ENCODE measurements at regions not wholly inside any gene's neighbourhood (a gene's known extent, or its start where the extent isn't known, plus 50 kb on each side); places are given as distances from the start of the nearest gene placed in this dataset.

DNA sequence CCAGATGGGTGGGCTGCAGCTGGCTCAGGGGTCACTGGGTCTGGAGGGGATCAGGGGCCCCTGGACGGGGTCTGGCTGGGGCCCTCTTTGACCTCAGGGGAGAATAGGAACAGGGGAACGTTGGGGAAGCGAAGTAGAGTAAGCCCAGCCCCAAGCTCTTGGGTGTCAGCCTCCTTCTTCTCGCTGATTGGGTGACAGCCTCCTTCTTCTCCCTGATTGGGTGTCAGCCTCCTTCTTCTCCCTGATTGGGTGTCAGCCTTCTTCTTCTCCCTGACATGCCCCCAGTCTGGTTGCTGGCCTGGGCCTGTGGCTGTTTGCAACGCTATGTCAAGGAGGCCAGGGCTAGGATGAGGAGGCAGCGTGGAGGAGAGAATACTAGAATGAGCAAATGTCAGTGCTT lies 76.7 kb upstream of the CASZ1 start:
- in situ Hi-C loops (cut with MboI; ENCODE audit: low sequenced_read_pairs in 4 of 4) (loop anchor here in 1 of 4 donors (10.0 kb wide), 1 partner anchor 378 kb away; no protein-coding TSS in a partner anchor), intact Hi-C loops (cut with DNase I; ENCODE audit: low total_unique reads) (no loop called here)
- Histone ChIP-seq H3K36me3 (no peaks in the 10 kb centered on the region), H3K4me1 (no peaks in the 10 kb centered on the region), H3K27ac (no peak overlapping the region), H3K9me3 (no peaks in the 10 kb centered on the region), H3K27me3 (no peaks in the 10 kb centered on the region), H3K4me3 (no peak overlapping the region)
- ATAC-seq (no peak), DNase-seq (no peak)
- TF ChIP-seq POLR2A (IDR thresholded peaks at IDR 0.05), result no peak
- TF ChIP-seq, protein P1, sequence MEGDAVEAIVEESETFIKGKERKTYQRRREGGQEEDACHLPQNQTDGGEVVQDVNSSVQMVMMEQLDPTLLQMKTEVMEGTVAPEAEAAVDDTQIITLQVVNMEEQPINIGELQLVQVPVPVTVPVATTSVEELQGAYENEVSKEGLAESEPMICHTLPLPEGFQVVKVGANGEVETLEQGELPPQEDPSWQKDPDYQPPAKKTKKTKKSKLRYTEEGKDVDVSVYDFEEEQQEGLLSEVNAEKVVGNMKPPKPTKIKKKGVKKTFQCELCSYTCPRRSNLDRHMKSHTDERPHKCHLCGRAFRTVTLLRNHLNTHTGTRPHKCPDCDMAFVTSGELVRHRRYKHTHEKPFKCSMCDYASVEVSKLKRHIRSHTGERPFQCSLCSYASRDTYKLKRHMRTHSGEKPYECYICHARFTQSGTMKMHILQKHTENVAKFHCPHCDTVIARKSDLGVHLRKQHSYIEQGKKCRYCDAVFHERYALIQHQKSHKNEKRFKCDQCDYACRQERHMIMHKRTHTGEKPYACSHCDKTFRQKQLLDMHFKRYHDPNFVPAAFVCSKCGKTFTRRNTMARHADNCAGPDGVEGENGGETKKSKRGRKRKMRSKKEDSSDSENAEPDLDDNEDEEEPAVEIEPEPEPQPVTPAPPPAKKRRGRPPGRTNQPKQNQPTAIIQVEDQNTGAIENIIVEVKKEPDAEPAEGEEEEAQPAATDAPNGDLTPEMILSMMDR (IDR thresholded peaks at IDR 0.05 in 4 of 5, conservative IDR thresholded peaks at IDR 0.05 in 1 of 5), result no peak

DNA sequence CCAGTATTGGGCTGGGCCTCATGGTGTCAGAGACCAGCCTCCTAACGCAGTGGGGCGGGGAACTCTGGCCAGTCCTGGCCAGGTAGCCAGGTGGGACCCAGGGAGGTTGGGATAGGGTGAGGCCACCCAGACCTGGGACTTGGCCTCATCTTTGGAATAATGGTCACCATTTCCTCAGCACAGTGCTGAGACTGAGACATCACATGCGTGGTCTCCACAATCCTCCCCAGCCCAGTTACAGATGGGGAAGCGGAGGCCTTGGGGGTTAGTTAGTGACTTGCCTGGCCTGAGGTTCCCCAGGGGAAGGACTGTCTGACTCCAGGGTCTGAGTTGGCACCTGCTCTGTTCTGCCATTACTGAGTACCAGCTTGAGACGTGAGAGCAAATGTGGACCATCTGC lies 77.9 kb upstream of the CASZ1 start:
- no peaks in the 10 kb centered on the region for H3K27me3 ChIP-seq
- intact Hi-C loops (cut with DNase I; ENCODE audit: low total_unique reads) (no loop called here), in situ Hi-C loops (cut with MboI; ENCODE audit: low sequenced_read_pairs in 4 of 4) (loop anchor here in 1 of 4 donors (10.0 kb wide), 1 partner anchor 380 kb away; no protein-coding TSS in a partner anchor)
- H3K27ac ChIP-seq, result no peak overlapping the region
- H3K36me3 ChIP-seq, result no peaks in the 10 kb centered on the region
- H3K9me3 ChIP-seq, result no peaks in the 10 kb centered on the region
- no peak overlapping the region for H3K4me3 ChIP-seq
- no peak for TF ChIP-seq POLR2A (IDR thresholded peaks at IDR 0.05)
- TF ChIP-seq, protein P1 (IDR thresholded peaks at IDR 0.05 in 4 of 5, conservative IDR thresholded peaks at IDR 0.05 in 1 of 5), result no peak
- ATAC-seq (no peak), DNase-seq (no peak)
- H3K4me1 ChIP-seq, result no peaks in the 10 kb centered on the region

DNA sequence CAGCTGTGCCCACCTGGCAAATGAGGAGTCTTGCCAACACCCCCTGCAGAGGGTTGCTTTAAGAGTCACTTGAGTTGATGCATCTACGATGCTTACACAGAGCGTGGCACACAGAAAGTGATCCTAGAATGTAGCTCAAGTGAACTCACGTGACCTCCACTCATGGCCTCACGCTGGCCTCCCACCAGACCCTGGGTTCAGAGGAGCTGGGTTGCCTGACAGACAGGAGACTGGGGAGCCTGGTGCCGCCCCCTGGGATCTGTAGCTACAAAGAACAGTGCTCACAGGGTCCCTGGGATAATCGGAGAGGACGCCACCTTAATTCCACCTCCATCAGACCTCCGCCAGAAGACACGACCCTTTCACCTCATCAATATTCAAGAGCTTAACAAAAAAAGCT lies 81.4 kb upstream of the CASZ1 start:
- intact Hi-C loops (cut with DNase I; ENCODE audit: low total_unique reads), result no loop called here
- no peak for DNase-seq

DNA sequence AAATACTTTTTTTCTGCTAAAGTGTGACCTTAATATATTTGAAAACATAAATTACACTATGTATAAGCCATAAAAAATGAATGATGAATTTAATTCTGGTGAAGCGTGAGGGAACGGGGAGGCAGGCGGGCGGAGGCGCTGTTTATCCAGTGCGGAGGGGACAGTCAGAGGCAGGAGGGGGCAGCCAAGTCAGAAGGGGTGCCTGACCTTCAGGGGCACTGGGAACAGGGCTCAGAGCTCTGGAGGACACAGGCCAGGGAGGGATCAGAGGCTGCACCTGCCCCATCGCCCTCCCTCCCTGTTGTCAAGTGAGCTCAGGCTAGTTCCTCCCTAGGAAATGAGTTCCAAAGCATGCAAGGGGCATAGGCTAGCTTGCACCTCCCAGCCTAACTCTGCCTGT lies 82.0 kb upstream of the CASZ1 start:
- Histone ChIP-seq H3K9me3 (no peaks in the 10 kb centered on the region), H3K36me3 (no peaks in the 10 kb centered on the region), H3K27me3 (no peaks in the 10 kb centered on the region), H3K4me1 (no peaks in the 10 kb centered on the region), H3K4me3 (no peak overlapping the region), H3K27ac (no peak overlapping the region)
- in situ Hi-C loops (cut with MboI; ENCODE audit: low sequenced_read_pairs in 4 of 4) (loop anchor here in 1 of 4 donors (10.0 kb wide), 1 partner anchor 384 kb away; no protein-coding TSS in a partner anchor), intact Hi-C loops (cut with DNase I; ENCODE audit: low total_unique reads) (no loop called here)
- ATAC-seq (no peak), DNase-seq (no peak)
- TF ChIP-seq POLR2A (IDR thresholded peaks at IDR 0.05), result no peak
- TF ChIP-seq, protein P1 (IDR thresholded peaks at IDR 0.05 in 4 of 5, conservative IDR thresholded peaks at IDR 0.05 in 1 of 5), result no peak

More for the DNA sequence above, 81.4 kb upstream of the CASZ1 start:
- H3K27ac ChIP-seq, result no peak overlapping the region
- TF ChIP-seq, protein P1 (IDR thresholded peaks at IDR 0.05 in 4 of 5, conservative IDR thresholded peaks at IDR 0.05 in 1 of 5), result no peak
- TF ChIP-seq POLR2A (IDR thresholded peaks at IDR 0.05), result no peak
- H3K9me3 ChIP-seq, result no peaks in the 10 kb centered on the region
- H3K4me3 ChIP-seq, result no peak overlapping the region
- in situ Hi-C loops (cut with MboI; ENCODE audit: low sequenced_read_pairs in 4 of 4), result loop anchor here in 1 of 4 donors (10.0 kb wide), 1 partner anchor 383 kb away; no protein-coding TSS in a partner anchor
- no peaks in the 10 kb centered on the region for H3K27me3 ChIP-seq
- H3K4me1 ChIP-seq, result no peaks in the 10 kb centered on the region
- no peak for ATAC-seq
- no peaks in the 10 kb centered on the region for H3K36me3 ChIP-seq

DNA sequence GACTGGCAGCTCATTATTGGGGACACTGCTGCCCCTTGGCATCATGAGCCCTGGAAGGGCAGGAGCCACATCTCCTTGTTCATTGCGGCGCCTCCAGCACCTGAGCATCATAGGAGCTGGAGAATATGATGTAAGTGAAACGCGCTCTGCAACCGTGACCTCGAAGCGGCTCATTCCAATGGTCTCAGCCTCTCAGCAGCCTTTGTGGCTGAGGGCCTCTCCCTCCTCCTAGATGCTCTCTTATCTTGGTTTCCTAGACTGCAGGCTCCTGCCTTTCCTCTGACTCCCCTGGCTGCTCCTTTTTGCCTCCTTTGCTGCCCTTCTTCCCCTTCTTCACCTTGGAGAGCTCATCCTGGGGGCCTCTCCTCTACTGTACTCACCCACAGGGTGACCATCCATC lies 83.6 kb upstream of the CASZ1 start:
- Histone ChIP-seq H3K4me1 (no peaks in the 10 kb centered on the region), H3K4me3 (no peak overlapping the region), H3K9me3 (no peaks in the 10 kb centered on the region), H3K27me3 (peaks cover 0 to 5% (median 5%) of the 10 kb centered on the region in 3 donors), H3K36me3 (no peaks in the 10 kb centered on the region), H3K27ac (no peak overlapping the region)
- in situ Hi-C loops (cut with MboI; ENCODE audit: low sequenced_read_pairs in 4 of 4), result no loop called here
- TF ChIP-seq, protein P1 (IDR thresholded peaks at IDR 0.05 in 4 of 5, conservative IDR thresholded peaks at IDR 0.05 in 1 of 5), result no peak
- TF ChIP-seq POLR2A (IDR thresholded peaks at IDR 0.05), result no peak
- no peak for ATAC-seq
- DNase-seq, result no peak
- intact Hi-C loops (cut with DNase I; ENCODE audit: low total_unique reads), result no loop called here

Measured in gastrocnemius medialis (tissue), 4 donors.